ENCODE measurements at regions not wholly inside any gene's neighbourhood (a gene's known extent, or its start where the extent isn't known, plus 50 kb on each side); places are given as distances from the start of the nearest gene placed in this dataset.
"Not testable (repeated sequence)": the region's sequence is repeated elsewhere in the genome, so short reads cannot be mapped to it uniquely, and the experiment has no call there.

DNA sequence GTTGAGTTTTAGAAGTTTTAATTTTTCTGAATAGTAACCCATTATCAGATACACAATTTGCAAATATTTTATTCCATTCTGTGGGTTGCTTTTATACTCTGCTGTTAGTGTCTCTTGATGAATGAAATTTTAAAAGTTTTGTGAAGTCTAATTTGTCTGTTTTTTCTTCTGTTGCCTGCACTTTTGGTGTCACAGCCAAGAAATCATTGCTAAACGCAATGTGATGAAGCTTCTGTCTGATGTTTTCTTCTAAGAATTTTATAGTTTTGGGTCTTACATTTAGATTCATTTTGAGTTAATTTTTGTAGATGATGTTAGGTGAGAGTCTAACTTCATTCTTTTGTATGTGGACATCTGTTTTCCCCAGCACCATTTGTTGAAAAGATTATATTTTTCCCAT is 330.0 kb upstream of the FOXK1 start:
- TF ChIP-seq, protein P1, sequence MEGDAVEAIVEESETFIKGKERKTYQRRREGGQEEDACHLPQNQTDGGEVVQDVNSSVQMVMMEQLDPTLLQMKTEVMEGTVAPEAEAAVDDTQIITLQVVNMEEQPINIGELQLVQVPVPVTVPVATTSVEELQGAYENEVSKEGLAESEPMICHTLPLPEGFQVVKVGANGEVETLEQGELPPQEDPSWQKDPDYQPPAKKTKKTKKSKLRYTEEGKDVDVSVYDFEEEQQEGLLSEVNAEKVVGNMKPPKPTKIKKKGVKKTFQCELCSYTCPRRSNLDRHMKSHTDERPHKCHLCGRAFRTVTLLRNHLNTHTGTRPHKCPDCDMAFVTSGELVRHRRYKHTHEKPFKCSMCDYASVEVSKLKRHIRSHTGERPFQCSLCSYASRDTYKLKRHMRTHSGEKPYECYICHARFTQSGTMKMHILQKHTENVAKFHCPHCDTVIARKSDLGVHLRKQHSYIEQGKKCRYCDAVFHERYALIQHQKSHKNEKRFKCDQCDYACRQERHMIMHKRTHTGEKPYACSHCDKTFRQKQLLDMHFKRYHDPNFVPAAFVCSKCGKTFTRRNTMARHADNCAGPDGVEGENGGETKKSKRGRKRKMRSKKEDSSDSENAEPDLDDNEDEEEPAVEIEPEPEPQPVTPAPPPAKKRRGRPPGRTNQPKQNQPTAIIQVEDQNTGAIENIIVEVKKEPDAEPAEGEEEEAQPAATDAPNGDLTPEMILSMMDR (IDR thresholded peaks at IDR 0.05; ENCODE audit: low read depth, low read length, missing control alignments): no peak
- no peak for DNase-seq (ENCODE audit: low read depth)
- in situ Hi-C loops (cut with HindIII; ENCODE audit: low sequenced_read_pairs): no loop called here
- no peak overlapping the region for H3K4me3 ChIP-seq (ENCODE audit: low read depth, low read length)

DNA sequence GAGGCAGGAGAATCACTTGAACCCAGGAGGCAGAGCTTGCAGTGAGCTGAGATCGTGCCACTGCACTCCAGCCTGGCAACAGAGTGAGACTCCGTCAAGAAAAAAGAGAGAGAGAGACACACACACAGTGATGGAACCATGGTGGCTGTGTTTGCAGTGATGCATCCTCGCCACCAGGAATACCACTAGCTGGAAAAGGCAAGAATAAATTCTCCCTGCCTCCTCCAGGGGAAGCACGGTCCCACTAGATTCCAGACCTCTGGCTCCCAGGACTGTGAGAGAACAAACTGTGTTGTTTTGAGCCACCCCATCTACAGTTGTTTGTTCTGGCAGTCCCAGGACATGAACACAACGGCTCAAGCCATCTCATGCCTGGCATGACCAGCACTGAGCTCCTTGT is 320.3 kb upstream of the FOXK1 start:
- in situ Hi-C loops (cut with HindIII; ENCODE audit: low sequenced_read_pairs): no loop called here
- TF ChIP-seq, protein P1 (IDR thresholded peaks at IDR 0.05; ENCODE audit: low read depth, low read length, missing control alignments): no peak
- no peak overlapping the region for H3K4me3 ChIP-seq (ENCODE audit: low read depth, low read length)
- DNase-seq (ENCODE audit: low read depth): no peak

DNA sequence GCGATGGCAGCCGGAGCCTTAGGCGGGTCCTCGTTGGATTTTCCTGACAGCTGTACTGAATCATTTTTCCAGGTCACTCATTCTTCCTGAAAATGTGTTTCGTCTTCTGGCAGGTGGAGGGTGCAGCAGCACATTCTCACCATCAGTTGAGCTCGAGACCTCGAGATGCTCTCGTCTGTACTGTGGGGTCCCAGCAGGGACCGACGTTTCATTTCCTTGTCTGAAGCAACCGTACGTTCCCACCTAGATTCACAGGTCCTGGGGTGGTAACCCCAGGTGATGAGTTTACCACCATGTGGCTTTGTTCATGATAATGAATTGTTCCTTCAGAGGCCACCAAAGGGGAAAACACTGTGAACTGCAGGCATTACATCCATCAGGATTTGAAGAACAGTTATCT is 298.5 kb upstream of the FOXK1 start:
- H3K4me3 ChIP-seq (ENCODE audit: low read depth, low read length): no peak overlapping the region
- in situ Hi-C loops (cut with HindIII; ENCODE audit: low sequenced_read_pairs): no loop called here
- TF ChIP-seq, protein P1 (IDR thresholded peaks at IDR 0.05; ENCODE audit: low read depth, low read length, missing control alignments): no peak
- DNase-seq (ENCODE audit: low read depth): no peak

DNA sequence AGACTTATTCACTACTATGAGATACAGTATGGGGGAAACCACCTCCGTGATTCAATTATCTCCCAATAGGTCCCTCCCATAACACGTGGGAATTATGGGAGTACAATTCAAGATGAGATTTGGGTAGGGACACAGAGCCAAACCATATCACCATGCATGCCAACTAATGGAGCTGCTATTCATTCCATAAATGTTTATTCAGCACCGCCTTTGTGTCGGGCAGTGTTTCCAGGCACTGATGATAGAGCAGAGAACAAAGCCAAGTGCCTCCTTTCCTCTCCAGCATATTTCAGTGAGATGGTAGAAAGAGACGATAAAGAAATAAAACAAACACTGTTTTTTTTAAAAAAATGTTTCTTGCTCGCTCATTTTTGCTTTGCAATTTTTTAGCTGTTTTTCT is 295.9 kb upstream of the FOXK1 start:
- in situ Hi-C loops (cut with HindIII; ENCODE audit: low sequenced_read_pairs): no loop called here
- no peak overlapping the region for H3K4me3 ChIP-seq (ENCODE audit: low read depth, low read length)
- DNase-seq (ENCODE audit: low read depth): no peak
- TF ChIP-seq, protein P1 (IDR thresholded peaks at IDR 0.05; ENCODE audit: low read depth, low read length, missing control alignments): no peak

DNA sequence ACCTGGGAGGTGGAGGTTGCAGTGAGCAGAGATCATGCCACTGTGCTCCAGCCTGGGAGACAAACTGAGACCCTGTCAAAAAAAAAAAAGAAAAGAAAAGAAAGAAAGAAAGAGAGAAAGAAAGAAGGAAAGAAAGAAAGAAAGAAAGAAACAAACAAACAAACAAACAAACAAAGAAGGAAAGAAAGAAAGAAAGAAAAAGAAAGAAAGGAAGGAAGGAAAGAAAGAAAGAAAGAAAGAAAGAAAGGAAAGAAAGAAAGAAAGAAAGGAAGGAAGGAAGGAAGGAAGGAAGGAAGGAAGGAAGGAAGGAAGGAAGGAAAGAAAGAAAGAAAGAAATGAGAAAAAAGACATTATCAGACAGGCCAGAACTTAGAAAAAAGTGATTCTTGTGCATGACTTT is 291.0 kb upstream of the FOXK1 start:
- H3K4me3 ChIP-seq (ENCODE audit: low read depth, low read length); in situ Hi-C loops (cut with HindIII; ENCODE audit: low sequenced_read_pairs); DNase-seq (ENCODE audit: low read depth): not testable (repeated sequence)

DNA sequence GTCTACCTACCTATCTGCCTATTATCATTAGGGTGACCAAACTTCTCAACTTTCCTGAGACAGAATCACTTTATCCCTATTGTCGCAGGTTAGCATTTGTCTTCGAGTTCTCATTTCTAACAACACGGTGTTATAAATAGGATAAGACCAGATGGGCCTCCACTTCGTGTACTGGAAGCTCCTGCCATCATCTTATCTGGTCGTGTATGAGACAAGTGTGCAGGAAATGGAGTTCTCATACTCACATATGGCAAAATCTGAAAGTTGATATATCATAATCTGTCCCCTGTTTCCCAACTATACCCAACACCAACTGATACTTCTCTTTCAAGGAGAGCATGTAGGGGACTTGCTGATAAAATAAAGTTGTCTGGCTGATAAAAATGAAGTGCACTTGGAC is 287.4 kb upstream of the FOXK1 start:
- H3K4me3 ChIP-seq (ENCODE audit: low read depth, low read length): no peak overlapping the region
- TF ChIP-seq, protein P1 (IDR thresholded peaks at IDR 0.05; ENCODE audit: low read depth, low read length, missing control alignments): no peak
- DNase-seq (ENCODE audit: low read depth): no peak
- in situ Hi-C loops (cut with HindIII; ENCODE audit: low sequenced_read_pairs): no loop called here

DNA sequence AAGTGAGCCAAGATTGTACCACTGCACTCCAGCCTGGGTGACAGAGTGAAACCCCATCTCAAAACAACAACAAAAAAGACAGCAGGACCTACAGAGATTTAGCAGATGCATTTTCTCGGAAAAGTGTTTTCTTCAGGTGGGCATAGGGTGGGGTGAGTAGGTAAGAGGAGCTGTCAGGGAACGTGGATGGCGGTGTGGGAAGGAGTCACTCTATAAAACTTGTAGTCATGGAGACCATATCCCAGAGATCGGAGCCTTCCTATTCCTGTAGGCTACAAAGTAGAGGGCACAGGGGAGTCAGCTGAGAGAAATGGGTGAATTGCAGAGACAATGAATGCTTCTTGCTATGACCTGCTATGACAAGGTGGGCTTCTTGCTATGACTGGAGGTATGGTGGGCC is 283.0 kb upstream of the FOXK1 start:
- DNase-seq (ENCODE audit: low read depth): no peak
- H3K4me3 ChIP-seq (ENCODE audit: low read depth, low read length): no peak overlapping the region
- TF ChIP-seq, protein P1 (IDR thresholded peaks at IDR 0.05; ENCODE audit: low read depth, low read length, missing control alignments): no peak
- in situ Hi-C loops (cut with HindIII; ENCODE audit: low sequenced_read_pairs): no loop called here

All from astrocyte of the cerebellum (primary cell).